ENCODE measurements at regions not wholly inside any gene's neighbourhood (a gene's known extent, or its start where the extent isn't known, plus 50 kb on each side); places are given as distances from the start of the nearest gene placed in this dataset.
"Not testable (repeated sequence)": the region's sequence is repeated elsewhere in the genome, so short reads cannot be mapped to it uniquely, and the experiment has no call there.

DNA sequence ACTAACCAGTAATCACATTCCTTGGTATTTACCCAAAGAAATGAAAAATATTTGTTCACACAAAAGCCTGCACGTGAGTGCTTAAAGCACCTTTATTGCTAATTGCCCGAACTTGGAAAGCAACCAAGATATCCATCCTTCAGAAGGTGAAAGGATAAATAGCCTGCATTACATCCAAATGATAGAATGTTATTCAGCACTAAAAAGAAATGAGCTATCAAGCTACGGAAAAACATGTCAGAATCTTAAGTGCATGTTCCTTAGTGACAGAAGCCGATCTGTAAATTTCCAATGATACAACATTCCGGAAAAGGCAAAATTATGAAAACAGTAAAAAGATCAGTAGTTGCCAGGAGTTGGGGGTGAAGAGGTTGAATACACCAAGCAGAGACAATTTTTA, 672.4 kb downstream of the TRIB2 start:
- TF ChIP-seq, protein P1, sequence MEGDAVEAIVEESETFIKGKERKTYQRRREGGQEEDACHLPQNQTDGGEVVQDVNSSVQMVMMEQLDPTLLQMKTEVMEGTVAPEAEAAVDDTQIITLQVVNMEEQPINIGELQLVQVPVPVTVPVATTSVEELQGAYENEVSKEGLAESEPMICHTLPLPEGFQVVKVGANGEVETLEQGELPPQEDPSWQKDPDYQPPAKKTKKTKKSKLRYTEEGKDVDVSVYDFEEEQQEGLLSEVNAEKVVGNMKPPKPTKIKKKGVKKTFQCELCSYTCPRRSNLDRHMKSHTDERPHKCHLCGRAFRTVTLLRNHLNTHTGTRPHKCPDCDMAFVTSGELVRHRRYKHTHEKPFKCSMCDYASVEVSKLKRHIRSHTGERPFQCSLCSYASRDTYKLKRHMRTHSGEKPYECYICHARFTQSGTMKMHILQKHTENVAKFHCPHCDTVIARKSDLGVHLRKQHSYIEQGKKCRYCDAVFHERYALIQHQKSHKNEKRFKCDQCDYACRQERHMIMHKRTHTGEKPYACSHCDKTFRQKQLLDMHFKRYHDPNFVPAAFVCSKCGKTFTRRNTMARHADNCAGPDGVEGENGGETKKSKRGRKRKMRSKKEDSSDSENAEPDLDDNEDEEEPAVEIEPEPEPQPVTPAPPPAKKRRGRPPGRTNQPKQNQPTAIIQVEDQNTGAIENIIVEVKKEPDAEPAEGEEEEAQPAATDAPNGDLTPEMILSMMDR (IDR thresholded peaks at IDR 0.05): not testable (repeated sequence)
- not testable (repeated sequence) for TF ChIP-seq POLR2A (IDR thresholded peaks at IDR 0.05)

Data from heart left ventricle (tissue), 13 donors.